ENCODE measurements at regions not wholly inside any gene's neighbourhood (a gene's known extent, or its start where the extent isn't known, plus 50 kb on each side); places are given as distances from the start of the nearest gene placed in this dataset.

DNA sequence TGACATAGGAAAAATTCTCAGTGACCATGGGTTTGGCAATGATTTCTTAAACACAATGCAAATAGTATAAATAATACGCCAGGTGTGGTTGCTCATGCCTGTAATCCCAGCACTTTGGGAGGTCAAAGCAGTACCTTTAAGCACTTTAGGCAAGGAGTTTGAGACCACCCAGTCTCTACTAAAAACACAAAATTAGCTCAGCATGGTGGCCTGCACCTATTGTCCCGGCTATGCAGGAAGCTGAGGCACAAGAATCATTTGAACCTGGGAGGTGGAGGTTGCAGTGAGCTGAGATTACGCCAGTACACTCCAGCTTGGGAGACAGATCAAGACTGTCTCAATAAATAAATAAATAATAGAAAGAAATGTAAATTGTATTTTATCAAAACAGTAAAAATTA is 356.5 kb upstream of the SLITRK6 start:
- H3K9me1 ChIP-seq (ENCODE audit: control insufficient read depth, extremely low read depth, insufficient read depth, low read length) = no peaks in the 10 kb centered on the region
- H3K4me2 ChIP-seq (ENCODE audit: control insufficient read depth, extremely low read depth, insufficient read depth, low read depth, low read length) = no peak overlapping the region
- H3K79me2 ChIP-seq (ENCODE audit: control insufficient read depth, insufficient read depth, low read length) = no peaks in the 10 kb centered on the region
- no peaks in the 10 kb centered on the region for H3K36me3 ChIP-seq (ENCODE audit: control insufficient read depth in 2 of 2, extremely low read depth in 1 of 2, insufficient read depth in 2 of 2, low read length in 2 of 2)
- no peak overlapping the region for H2AFZ ChIP-seq (ENCODE audit: control insufficient read depth, low read length)
- H3K9me3 ChIP-seq (ENCODE audit: control insufficient read depth, low read depth, low read length) = no peaks in the 10 kb centered on the region
- no peak for FAIRE-seq
- no peaks in the 10 kb centered on the region for H3K4me1 ChIP-seq (ENCODE audit: control insufficient read depth, extremely low read depth, insufficient read depth, low read length)
- H3K27ac ChIP-seq (ENCODE audit: control insufficient read depth, insufficient read depth, low read length) = no peak overlapping the region
- no peak for TF ChIP-seq EZH2 (IDR thresholded peaks at IDR 0.05; ENCODE audit: low read length)
- TF ChIP-seq, protein P1, sequence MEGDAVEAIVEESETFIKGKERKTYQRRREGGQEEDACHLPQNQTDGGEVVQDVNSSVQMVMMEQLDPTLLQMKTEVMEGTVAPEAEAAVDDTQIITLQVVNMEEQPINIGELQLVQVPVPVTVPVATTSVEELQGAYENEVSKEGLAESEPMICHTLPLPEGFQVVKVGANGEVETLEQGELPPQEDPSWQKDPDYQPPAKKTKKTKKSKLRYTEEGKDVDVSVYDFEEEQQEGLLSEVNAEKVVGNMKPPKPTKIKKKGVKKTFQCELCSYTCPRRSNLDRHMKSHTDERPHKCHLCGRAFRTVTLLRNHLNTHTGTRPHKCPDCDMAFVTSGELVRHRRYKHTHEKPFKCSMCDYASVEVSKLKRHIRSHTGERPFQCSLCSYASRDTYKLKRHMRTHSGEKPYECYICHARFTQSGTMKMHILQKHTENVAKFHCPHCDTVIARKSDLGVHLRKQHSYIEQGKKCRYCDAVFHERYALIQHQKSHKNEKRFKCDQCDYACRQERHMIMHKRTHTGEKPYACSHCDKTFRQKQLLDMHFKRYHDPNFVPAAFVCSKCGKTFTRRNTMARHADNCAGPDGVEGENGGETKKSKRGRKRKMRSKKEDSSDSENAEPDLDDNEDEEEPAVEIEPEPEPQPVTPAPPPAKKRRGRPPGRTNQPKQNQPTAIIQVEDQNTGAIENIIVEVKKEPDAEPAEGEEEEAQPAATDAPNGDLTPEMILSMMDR (optimal IDR thresholded peaks at IDR 0.05 in 1 of 3, IDR thresholded peaks at IDR 0.05 in 1 of 3, conservative IDR thresholded peaks at IDR 0.05 in 1 of 3; ENCODE audit: extremely low read depth in 1 of 3, insufficient read depth in 2 of 3, low read length in 3 of 3) = no peak
- H3K9ac ChIP-seq (ENCODE audit: control insufficient read depth, extremely low read depth, insufficient read depth, low read length) = no peak overlapping the region
- dilution Hi-C loops (cut with MboI; ENCODE audit: extremely low pct_ligation_motif_present, low sequenced_read_pairs) = no loop called here
- DNase-seq (ENCODE audit: low read depth, low spot score) = no peak
- H4K20me1 ChIP-seq (ENCODE audit: control insufficient read depth, extremely low read depth, insufficient read depth, low read length) = no peaks in the 10 kb centered on the region
- H3K27me3 ChIP-seq (ENCODE audit: control insufficient read depth, extremely low read depth, insufficient read depth, low read length) = no peaks in the 10 kb centered on the region
- no peak overlapping the region for H3K4me3 ChIP-seq (ENCODE audit: control insufficient read depth in 2 of 3, extremely low read depth in 1 of 3, insufficient read depth in 2 of 3, low read depth in 1 of 3, low read length in 3 of 3)

DNA sequence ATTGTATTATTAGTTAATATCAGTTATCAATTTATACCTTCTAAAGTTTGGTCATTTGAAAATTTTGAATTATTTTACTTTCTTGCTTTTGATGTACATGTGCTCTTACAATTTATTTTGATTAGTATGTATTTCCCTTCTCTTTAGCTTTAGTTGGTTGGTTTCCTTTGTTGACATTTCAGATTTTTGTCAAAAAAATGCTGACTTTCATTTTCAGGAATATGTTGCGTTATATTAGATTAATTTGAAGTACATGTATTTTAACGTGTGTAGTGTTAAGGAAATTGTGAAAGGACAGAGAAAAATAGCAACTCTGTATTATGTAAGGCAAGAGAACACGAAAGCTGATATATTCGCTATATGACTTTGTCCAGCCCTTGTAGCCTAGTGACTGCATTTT is 342.9 kb upstream of the SLITRK6 start:
- H2AFZ ChIP-seq (ENCODE audit: control insufficient read depth, low read length) = no peak overlapping the region
- H3K27ac ChIP-seq (ENCODE audit: control insufficient read depth, insufficient read depth, low read length) = no peak overlapping the region
- H3K9me1 ChIP-seq (ENCODE audit: control insufficient read depth, extremely low read depth, insufficient read depth, low read length) = no peaks in the 10 kb centered on the region
- no peaks in the 10 kb centered on the region for H3K36me3 ChIP-seq (ENCODE audit: control insufficient read depth in 2 of 2, extremely low read depth in 1 of 2, insufficient read depth in 2 of 2, low read length in 2 of 2)
- H3K9me3 ChIP-seq (ENCODE audit: control insufficient read depth, low read depth, low read length) = no peaks in the 10 kb centered on the region
- TF ChIP-seq, protein P1 (optimal IDR thresholded peaks at IDR 0.05 in 1 of 3, IDR thresholded peaks at IDR 0.05 in 1 of 3, conservative IDR thresholded peaks at IDR 0.05 in 1 of 3; ENCODE audit: extremely low read depth in 1 of 3, insufficient read depth in 2 of 3, low read length in 3 of 3) = no peak
- TF ChIP-seq EZH2 (IDR thresholded peaks at IDR 0.05; ENCODE audit: low read length) = no peak
- dilution Hi-C loops (cut with MboI; ENCODE audit: extremely low pct_ligation_motif_present, low sequenced_read_pairs) = no loop called here
- H3K79me2 ChIP-seq (ENCODE audit: control insufficient read depth, insufficient read depth, low read length) = no peaks in the 10 kb centered on the region
- no peak overlapping the region for H3K4me3 ChIP-seq (ENCODE audit: control insufficient read depth in 2 of 3, extremely low read depth in 1 of 3, insufficient read depth in 2 of 3, low read depth in 1 of 3, low read length in 3 of 3)
- DNase-seq (ENCODE audit: low read depth, low spot score) = no peak
- H3K4me2 ChIP-seq (ENCODE audit: control insufficient read depth, extremely low read depth, insufficient read depth, low read depth, low read length) = no peak overlapping the region
- no peak for FAIRE-seq
- H4K20me1 ChIP-seq (ENCODE audit: control insufficient read depth, extremely low read depth, insufficient read depth, low read length) = no peaks in the 10 kb centered on the region
- no peak overlapping the region for H3K9ac ChIP-seq (ENCODE audit: control insufficient read depth, extremely low read depth, insufficient read depth, low read length)
- no peaks in the 10 kb centered on the region for H3K27me3 ChIP-seq (ENCODE audit: control insufficient read depth, extremely low read depth, insufficient read depth, low read length)
- H3K4me1 ChIP-seq (ENCODE audit: control insufficient read depth, extremely low read depth, insufficient read depth, low read length) = no peaks in the 10 kb centered on the region

Measured in keratinocyte (primary cell).